ENCODE measurements at regions not wholly inside any gene's neighbourhood (a gene's known extent, or its start where the extent isn't known, plus 50 kb on each side); places are given as distances from the start of the nearest gene placed in this dataset.

DNA sequence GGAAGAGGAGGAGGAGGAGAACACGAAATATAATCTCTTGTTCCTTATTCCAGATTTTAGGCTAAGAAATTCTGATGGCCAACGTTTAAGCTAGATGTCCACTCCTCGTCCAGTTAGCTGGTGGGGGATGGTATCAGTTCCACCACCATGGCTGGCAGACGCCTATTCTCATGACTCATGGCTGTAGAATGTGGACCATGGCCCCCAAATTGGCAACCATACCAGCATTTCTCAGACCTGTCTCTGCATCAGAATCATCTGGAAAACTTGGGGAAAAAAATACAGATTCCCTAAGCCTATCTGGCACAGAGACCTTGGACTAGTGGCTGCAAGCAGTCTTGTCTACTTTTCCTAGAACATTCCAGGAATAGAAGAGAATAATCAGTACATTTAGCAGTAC is 267.7 kb upstream of the SIX2 start:
- no peak for DNase-seq (ENCODE audit: low read depth in 1 of 2, low spot score in 1 of 2)
- in situ Hi-C loops (cut with HindIII; ENCODE audit: low pct_unique_long_range_greater_than_20kb, low sequenced_read_pairs): no loop called here
- TF ChIP-seq JUND (IDR thresholded peaks at IDR 0.05; ENCODE audit: low read depth): no peak

DNA sequence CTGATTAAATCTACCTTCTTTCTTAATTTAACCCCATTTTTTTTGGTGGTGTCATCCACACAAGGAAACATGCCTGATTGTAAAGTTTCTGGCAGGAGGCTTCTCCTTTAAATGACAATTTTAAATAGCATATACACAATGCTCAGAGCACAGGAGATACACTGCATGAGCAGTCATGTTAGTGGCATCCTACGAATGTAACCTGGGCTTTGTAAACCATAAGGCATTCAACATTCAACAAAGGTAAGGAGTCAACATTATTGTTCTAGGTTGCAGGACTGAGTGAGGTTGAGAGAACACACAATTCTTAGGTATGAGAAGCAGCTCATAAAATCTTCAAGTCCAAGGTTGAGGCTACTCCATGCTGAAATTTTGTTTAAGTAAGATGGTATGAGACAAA is 266.6 kb upstream of the SIX2 start:
- DNase-seq (ENCODE audit: low read depth in 1 of 2, low spot score in 1 of 2): peak in 1 of 2 experiments; percentile 34
- TF ChIP-seq JUND (IDR thresholded peaks at IDR 0.05; ENCODE audit: low read depth): no peak
- in situ Hi-C loops (cut with HindIII; ENCODE audit: low pct_unique_long_range_greater_than_20kb, low sequenced_read_pairs): no loop called here

- in situ Hi-C loops (cut with HindIII; ENCODE audit: low pct_unique_long_range_greater_than_20kb, low sequenced_read_pairs): no loop called here
- peak in 1 of 2 experiments; percentile 53 for DNase-seq (ENCODE audit: low read depth in 1 of 2, low spot score in 1 of 2)
- TF ChIP-seq JUND (IDR thresholded peaks at IDR 0.05; ENCODE audit: low read depth): peak; percentile 31; the same call in 1 of the 2 replicates
These were observed 266.1 kb upstream of the SIX2 start for GRCh38 chr2:45275242-45275805.

GRCh38 chr2:45274250-45274926 is 265.1 kb upstream of the SIX2 start:
- DNase-seq (ENCODE audit: low read depth in 1 of 2, low spot score in 1 of 2): peak in 1 of 2 experiments; percentile 57
- no peak for TF ChIP-seq JUND (IDR thresholded peaks at IDR 0.05; ENCODE audit: low read depth)
- in situ Hi-C loops (cut with HindIII; ENCODE audit: low pct_unique_long_range_greater_than_20kb, low sequenced_read_pairs): no loop called here

- in situ Hi-C loops (cut with HindIII; ENCODE audit: low pct_unique_long_range_greater_than_20kb, low sequenced_read_pairs): no loop called here
- DNase-seq (ENCODE audit: low read depth in 1 of 2, low spot score in 1 of 2): peak; percentile 15 to 87
- peak; percentile 73 for TF ChIP-seq JUND (IDR thresholded peaks at IDR 0.05; ENCODE audit: low read depth)
These were observed 264.4 kb upstream of the SIX2 start for GRCh38 chr2:45273412-45274249.

DNA sequence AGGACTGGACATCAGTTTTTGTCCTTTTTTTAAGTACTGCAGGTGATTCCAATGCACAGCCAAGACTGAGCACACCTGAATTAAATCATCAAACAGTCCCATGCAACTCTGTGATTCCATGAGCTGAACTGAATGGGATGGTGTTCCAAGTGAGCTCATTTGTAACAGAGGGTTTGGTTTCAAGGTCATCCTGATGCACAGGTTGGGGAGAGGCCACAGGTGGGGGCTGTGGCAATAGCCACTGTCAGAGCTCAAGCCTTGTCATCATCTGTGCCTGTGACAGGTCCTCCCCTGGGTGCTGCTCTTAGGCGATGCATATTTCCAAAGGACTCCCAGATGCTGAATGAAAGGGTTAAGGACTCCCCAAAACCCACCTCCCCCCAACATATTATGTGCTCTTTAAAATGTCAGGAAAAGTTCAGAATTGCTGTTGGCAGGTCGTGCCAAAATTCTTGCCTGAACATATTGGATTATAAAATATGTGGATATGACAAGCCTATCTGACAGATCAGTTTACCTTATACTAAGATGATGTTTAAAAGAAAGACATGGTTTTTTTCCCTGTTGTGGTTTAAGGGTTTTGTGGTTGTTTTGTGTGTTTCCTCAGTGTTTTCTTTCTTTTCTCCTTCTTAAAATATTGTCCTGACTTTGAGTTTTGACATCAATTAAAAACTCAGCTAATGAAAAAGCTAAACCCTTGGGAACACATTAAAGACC is 263.5 kb upstream of the SIX2 start:
- in situ Hi-C loops (cut with HindIII; ENCODE audit: low pct_unique_long_range_greater_than_20kb, low sequenced_read_pairs): no loop called here
- no peak for TF ChIP-seq JUND (IDR thresholded peaks at IDR 0.05; ENCODE audit: low read depth)
- DNase-seq (ENCODE audit: low read depth in 1 of 2, low spot score in 1 of 2): no peak

DNA sequence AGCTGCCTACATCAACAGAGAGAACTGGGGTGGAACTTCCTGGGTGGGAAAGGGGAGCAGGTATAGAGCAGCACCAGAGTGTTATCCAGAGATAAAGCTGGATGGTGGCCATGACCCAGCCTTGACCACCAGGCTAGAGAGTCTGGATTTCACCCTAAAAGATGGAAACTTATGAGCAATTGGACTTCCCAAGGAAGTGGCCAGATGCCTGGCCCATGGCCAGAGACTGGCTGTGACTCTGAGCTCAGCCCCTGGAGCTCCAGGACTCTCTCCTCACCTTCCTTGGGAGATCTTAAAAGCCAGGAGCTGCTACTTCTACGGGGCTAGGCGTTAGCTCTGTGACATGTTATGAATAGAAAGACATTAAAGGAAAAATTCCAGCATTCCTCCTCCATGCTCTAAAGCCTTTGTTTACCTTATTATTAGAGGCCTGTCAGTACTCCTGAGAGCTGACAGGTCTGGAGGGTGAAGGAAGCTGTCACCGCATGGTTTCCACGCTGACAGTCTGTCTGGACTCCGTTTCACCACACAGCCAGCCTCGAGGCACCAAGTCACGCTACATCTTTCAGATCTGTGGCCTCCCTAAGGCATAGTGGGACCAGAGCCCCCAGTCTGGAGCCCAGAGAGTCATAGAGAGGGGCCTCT is 260.0 kb upstream of the SIX2 start:
- no peak for DNase-seq (ENCODE audit: low read depth in 1 of 2, low spot score in 1 of 2)
- no peak for TF ChIP-seq JUND (IDR thresholded peaks at IDR 0.05; ENCODE audit: low read depth)
- in situ Hi-C loops (cut with HindIII; ENCODE audit: low pct_unique_long_range_greater_than_20kb, low sequenced_read_pairs): no loop called here

DNA sequence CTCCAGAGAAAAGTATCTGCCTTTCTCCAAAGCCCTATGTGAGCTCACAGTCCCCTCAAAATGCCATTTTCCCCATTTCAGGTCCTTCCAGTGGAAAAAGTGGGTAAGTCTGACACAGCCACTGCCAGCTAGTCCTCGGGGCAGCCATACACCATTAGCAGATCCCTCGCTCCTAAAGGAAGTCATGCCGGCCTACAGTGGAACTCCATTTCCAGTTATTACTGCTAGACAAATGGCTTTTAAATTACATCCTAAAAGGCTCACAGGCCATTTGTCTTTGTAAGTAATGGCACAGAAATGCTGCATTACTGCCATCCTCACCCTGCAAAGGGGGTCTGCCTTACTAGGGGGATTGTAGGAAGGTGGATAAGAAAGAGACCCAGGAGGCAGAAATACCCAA is 259.4 kb upstream of the SIX2 start:
- DNase-seq (ENCODE audit: low read depth in 1 of 2, low spot score in 1 of 2): no peak
- in situ Hi-C loops (cut with HindIII; ENCODE audit: low pct_unique_long_range_greater_than_20kb, low sequenced_read_pairs): no loop called here
- no peak for TF ChIP-seq JUND (IDR thresholded peaks at IDR 0.05; ENCODE audit: low read depth)

DNA sequence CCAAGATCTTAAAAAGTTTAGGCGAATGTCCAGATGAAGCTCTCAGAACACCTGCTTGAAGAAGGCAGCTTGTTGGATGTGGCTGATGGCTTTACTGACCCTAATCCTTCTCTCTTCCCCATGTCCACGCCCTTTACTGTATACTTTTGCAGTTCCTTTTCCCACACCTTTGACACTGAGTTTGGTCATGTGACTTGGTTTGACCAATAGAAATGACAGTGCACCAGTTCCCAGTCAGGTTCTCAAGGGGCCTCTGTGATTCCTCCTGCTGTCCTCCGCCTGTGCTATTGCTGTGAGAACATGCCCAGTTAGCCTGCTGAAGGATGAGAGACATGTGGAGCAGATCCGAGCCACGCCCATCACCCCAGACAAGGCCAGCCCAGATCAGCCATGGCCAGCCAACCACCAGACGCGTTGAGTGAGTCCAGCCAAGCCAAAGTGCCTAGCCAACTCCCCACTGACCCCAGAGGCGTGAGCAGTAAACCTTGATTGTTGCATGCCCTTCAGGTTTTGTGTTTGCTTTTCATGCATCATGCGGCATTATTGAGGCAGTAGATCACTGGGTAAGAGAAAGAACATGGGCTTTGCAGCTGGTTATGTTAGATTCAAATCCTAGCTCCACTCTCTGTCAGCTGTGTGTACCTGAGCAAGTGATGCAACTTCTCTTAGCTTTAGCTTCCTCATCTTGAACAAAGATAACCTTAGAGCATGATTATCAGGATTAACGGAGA is 258.0 kb upstream of the SIX2 start:
- DNase-seq (ENCODE audit: low read depth in 1 of 2, low spot score in 1 of 2): peak in 1 of 2 experiments; percentile 15
- TF ChIP-seq JUND (IDR thresholded peaks at IDR 0.05; ENCODE audit: low read depth): no peak
- in situ Hi-C loops (cut with HindIII; ENCODE audit: low pct_unique_long_range_greater_than_20kb, low sequenced_read_pairs): no loop called here

DNA sequence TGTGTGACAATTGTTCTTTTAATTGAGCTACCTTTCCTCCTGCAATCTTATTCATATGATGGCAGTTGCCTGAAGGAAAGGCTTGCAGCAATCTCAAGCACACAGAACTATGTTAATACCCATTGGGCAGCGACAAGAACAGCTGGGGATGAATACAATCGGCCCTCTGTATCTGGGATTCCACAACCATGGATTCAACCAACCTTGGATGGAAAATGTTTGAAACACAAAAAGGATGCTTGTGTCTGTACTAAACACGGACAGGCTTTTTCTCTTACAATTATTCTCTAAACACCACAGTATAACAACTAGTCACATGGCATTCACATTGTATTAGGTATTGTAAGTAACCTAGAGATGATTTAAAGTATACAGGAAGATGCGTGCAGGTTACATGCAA is 256.1 kb upstream of the SIX2 start:
- TF ChIP-seq JUND (IDR thresholded peaks at IDR 0.05; ENCODE audit: low read depth): no peak
- in situ Hi-C loops (cut with HindIII; ENCODE audit: low pct_unique_long_range_greater_than_20kb, low sequenced_read_pairs): no loop called here
- no peak for DNase-seq (ENCODE audit: low read depth in 1 of 2, low spot score in 1 of 2)

Measured in T47D (cell line).